Sigmoid colon (tissue), 4 donors: ENCODE measurements at regions not wholly inside any gene's neighbourhood (a gene's known extent, or its start where the extent isn't known, plus 50 kb on each side); places are given as distances from the start of the nearest gene placed in this dataset.

ENCODE experiments used
- CTCF ChIP-seq, 4 experiments: fragments of 450-650 bp in 3 of 4; fragments of 200-600 bp in 1 of 4; IDR thresholded peaks; one replicate each; pipeline ENCODE4 v1.5.1; 2016 to 2019; ENCODE audit warnings: antibody characterized with exemption in 4 of 4, mild to moderate bottlenecking in 3 of 4, moderate library complexity in 2 of 4
- EP300 ChIP-seq, 4 donors: sonication (generic); formaldehyde crosslinking; IDR thresholded peaks; one replicate each; pipeline ENCODE4 v1.6.1; 2017; ENCODE audit warnings: antibody characterized with exemption in 4 of 4
- POLR2A ChIP-seq, 2 donors: fragments of 450-650 bp; IDR thresholded peaks; one replicate each; pipeline ENCODE4 v1.6.1; 2016; ENCODE audit warnings: antibody characterized with exemption in 2 of 2, mild to moderate bottlenecking in 2 of 2, moderate library complexity in 2 of 2
- POLR2AphosphoS5 ChIP-seq, 4 donors: sonication (generic); formaldehyde crosslinking; IDR thresholded peaks; one replicate each; pipeline ENCODE4 v1.6.1; 2017; ENCODE audit warnings: antibody characterized with exemption in 4 of 4

DNA sequence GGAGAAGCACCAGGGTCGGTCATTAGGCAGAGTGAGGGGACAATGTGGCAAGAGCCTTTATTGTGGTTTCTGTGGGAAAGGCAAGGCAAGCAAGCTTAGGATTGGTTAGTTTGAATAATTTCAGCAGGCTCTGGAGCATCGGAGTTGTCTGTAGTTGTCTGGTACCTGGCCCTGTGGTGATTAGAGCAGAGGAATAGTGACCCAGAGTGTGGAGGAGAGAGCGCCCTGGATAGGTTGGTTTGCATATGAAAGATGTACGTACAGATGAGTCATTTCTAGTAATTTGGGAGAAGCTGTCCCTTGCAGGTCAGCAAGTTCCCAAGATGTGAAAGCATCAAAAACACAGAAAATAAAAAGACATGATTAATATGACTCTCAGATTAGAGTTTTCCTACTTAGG is 383.1 kb upstream of the MEX3C start:
- no peak for TF ChIP-seq POLR2A (IDR thresholded peaks at IDR 0.05)
- TF ChIP-seq CTCF (IDR thresholded peaks at IDR 0.05), result no peak
- TF ChIP-seq POLR2AphosphoS5 (IDR thresholded peaks at IDR 0.05), result no peak
- no peak for TF ChIP-seq EP300 (IDR thresholded peaks at IDR 0.05)
